ENCODE measurements at regions not wholly inside any gene's neighbourhood (a gene's known extent, or its start where the extent isn't known, plus 50 kb on each side); places are given as distances from the start of the nearest gene placed in this dataset.
"Not testable (repeated sequence)": the region's sequence is repeated elsewhere in the genome, so short reads cannot be mapped to it uniquely, and the experiment has no call there.

DNA sequence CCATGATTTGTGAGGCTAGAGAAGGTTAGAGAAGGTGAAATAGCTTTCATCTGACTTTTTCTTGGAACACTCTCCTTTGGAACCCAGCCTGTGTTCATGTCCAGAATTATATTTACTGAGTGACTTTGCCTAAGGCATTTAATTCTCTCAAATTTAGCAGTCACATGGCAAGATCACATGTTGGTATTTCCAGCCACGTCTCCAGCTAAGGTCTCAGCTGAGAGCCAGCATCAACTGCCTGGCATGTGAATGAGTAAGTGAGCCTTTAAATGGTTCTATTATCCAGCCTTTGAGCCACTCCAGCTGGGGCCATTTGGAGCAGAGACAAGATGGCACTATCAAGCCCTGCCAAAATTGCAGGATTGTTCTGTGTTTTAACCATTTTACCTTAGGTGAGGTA is 130.2 kb upstream of the SGO1 start:
- no peak for DNase-seq

GRCh38 chr3:20310629-20311028 is 124.6 kb upstream of the SGO1 start:
- DNase-seq, result no peak

DNA sequence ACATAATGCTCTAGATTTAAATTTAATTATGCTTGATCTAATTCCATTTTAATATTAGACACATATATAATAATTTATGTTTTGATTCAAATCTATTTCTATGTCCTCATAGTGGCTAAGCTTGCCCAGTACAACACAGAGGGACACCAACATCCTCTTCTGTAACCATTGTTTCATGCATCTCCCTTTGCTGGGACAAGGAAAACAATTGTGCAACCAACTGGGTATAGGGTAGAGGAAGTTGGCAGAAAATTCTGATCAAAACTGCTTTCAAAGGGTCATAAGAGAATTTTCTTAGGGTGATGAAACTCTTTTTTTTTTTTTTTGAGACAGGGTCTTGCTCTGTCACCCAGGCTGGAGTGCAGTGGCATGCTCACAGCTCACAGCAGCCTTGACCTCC is 121.4 kb upstream of the SGO1 start:
- no peak for DNase-seq

- DNase-seq, result no peak
Measured at GRCh38 chr3:20305647-20306046, 119.6 kb upstream of the SGO1 start.

GRCh38 chr3:20302766-20303165 is 116.8 kb upstream of the SGO1 start:
- DNase-seq, result no peak

- no peak for DNase-seq
Measured at GRCh38 chr3:20288050-20288449, 102.0 kb upstream of the SGO1 start.

DNA sequence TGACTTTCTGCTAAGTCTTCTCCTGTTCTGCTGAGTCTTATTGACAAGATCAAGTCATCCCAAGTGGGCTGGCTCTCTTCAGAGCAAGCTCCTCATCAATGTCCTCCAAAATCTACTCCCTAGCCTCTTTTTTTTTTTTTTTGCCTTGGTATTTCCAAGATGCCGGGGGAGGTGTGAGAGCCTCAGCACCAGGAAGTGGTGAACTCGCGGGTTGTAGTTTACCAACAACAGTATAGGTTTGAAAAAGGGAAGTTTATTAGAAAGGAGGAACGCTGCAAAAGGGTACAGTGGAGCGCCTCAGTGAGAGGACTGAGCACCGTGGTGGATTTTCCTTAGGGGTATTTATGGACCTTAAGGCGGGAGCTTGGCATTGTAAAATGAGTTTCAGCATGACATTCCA is 94.3 kb upstream of the SGO1 start:
- no peak for DNase-seq

DNA sequence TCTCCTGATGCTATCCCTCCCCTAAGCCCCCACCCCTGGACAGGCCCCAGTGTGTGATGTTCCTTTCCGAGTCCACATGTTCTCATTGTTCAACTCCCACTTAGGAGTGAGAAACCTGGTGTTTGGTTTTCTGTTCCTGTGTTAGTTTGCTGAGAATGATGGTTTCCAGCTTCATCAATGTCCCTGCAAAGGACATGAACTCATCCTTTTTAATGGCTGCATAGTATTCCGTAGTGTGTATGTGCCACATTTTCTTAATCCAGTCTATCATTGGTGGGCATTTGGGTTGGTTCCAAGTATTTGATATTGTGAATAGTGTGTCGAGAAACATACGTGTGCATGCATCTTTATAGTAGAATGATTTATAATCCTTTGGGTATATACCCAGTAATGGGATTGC is 80.0 kb upstream of the SGO1 start:
- DNase-seq, result not testable (repeated sequence)

DNA sequence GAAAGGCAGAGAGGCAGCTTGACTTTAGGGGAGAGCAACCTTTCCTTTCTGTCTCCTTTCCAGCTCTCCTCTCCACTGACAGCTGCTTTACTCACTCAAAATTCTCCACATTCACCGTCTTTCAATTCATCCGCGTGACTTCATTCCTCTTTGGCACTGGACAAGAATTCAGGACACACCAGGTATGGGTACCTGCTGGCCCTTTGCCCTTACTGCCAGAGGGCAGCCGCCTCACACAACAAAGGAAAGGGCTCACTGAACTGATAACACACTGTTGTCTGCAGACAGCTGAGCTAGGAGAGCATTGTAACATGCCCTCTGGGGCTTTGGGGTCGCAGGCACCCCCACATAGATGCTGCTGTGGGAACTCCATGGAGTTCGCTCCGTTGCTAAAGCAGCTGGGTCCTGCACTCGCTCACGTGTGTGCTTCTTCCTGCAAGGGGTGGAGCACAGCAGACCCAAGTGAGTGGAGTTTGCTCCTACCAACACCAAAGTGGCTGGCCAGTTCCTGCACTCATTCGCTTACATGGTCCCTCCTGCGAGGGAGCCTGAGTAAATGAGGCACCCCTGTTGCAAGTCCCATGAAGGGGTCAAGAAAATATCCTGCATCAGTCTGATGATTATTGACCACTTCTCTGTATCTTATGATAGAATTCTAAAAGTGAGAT is 79.0 kb upstream of the SGO1 start:
- no peak for DNase-seq

- no peak for DNase-seq
Measured at GRCh38 chr3:20258371-20258770, 72.4 kb upstream of the SGO1 start.

DNA sequence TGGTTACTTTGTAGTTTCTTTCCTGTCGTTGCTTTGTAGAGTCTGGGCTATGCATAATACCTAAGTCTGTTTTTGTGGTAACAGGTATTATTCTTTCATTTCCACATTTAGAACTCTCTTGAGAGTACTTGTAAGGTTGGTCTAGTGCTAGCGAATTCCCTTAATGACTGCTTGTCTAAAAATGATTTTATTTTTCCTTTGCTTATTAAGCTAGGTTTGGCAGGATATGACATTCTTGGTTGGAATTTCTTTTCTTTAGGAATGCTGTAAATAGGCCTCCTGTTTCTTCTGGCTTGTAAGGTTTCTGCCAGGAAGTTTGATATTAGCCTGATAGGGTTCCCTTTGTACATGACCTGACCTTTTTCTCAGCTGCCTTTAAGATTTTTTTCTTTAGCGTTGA is 70.1 kb upstream of the SGO1 start:
- DNase-seq, result no peak

GRCh38 chr3:20254268-20255117 is 68.5 kb upstream of the SGO1 start:
- DNase-seq, result no peak

DNA sequence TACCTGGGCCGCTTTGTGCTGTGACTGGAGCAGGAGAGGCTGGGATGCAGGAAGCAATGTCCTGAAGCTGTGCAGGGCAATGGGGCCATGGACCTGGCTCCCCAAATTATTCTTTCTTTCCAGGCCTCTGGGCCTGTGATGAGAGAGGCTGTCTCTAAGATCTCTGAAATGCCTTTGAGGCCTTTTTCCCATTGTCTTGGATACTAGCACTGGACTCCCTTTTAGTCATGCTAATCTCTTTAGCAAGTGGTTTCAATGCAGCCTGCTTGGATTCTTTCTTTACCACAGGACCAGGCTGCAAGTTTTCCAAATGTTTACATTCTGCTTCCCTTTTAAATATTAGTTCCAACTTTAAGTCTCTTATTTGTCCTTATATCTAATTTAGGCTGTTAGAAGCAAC is 64.8 kb upstream of the SGO1 start:
- DNase-seq, result no peak

- DNase-seq, result no peak
Measured at GRCh38 chr3:20250314-20250713, 64.3 kb upstream of the SGO1 start.

DNA sequence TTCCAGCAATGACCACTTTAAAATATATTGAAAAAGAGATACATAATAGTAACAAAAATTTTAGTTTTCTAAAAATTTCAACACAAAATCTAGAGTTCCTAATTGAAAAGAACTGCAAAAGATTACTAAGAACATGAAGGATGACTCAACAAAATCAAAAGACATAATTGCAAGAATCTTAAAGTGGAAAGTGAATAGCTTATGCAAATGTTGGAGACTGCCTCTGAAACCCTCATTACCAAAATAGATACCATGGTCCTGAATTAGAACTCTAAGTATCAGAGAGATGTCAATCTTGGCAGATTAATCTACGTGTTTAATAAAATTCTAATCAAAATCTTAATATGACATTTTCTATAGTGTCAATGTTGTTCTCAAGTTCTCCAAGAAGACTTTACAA is 60.7 kb upstream of the SGO1 start:
- no peak for DNase-seq

DNA sequence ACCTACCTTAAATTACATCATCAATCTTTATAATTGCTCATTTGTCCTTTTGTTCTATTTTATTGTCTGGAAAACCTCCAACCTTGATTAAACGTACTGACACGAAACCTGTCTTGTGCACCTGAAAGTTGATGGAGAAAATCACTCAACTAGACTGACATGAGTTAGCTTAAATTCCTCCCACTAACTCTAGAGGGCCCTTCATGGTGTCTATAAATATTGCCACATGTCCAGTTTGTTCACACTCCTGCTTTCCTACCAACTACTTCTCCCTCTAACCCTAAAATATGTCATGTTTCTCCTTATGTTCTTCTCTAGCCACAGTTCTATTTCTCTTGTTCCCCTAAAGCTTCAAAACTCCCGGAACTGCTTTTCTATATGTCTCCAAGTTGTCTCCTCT is 59.8 kb upstream of the SGO1 start:
- DNase-seq, result no peak

- no peak for DNase-seq
Measured at GRCh38 chr3:20240154-20240883, 54.3 kb upstream of the SGO1 start.

GRCh38 chr3:20238199-20238598 is 52.2 kb upstream of the SGO1 start:
- DNase-seq, result not testable (repeated sequence)

DNA sequence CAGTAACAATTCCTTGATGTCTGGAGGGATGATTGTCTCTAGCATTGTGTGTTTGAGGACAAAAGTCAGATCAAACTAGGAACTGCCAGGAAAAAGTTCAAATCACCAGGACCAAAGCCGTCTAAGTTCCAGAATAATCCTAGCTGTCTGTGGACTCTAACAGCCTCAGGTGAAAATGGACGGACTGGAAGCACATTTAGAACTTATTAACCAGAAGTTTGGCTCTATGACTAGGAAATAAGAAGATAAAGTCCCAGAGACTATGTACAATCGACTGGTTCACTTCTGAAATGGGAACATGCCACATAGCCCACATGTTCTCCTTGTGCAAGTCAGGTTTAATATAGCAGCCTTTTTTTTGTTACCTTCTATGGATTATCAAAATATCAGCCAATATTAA is 50.6 kb upstream of the SGO1 start:
- no peak for DNase-seq
